Endothelial cell of umbilical vein (primary cell): ENCODE measurements at regions not wholly inside any gene's neighbourhood (a gene's known extent, or its start where the extent isn't known, plus 50 kb on each side); places are given as distances from the start of the nearest gene placed in this dataset.

Source experiments
- BruUV-seq: library from RNA; stranded (reverse); fragments of 400-500 nt; replicated peaks from 2 replicates; lab custom pipeline; 2021; lab: Mats Ljungman, UMichigan
- CTCF ChIA-PET: fragments of 300-600, 350-600 bp; sonication (Branson Sonifier 250); formaldehyde crosslinking; loops from one replicate; lab custom pipeline; 2021; ENCODE audit warnings: antibody characterized with exemption, inconsistent platforms; lab: Charles Lee
- POLR2A ChIA-PET: fragments of 300-600, 350-600 bp; sonication (Branson Sonifier 250); formaldehyde crosslinking; loops from one replicate; lab custom pipeline; 2021; ENCODE audit warnings: antibody characterized with exemption, inconsistent platforms; lab: Charles Lee
- DNase-seq: peaks from one replicate; pipeline ENCODE4 v3.0.0-alpha.2; 2011; ENCODE audit warnings: low read depth, low spot score
- FAIRE-seq: peaks from 2 replicates; lab custom pipeline; 2011; peaks lifted over from hg19 to GRCh38; lab: Jason Lieb, UNC
- H2AFZ ChIP-seq: 2 replicates; pipeline ENCODE4 v1.6.0; 2012; ENCODE audit warnings: low read depth, low read length, control low read depth, inconsistent platforms
- H3K27ac ChIP-seq: 2 replicates; pipeline ENCODE4 v1.5.1; 2011; ENCODE audit warnings: low read depth, mild to moderate bottlenecking, control low read depth, low read length, moderate library complexity; ENCODE audit not compliant: insufficient read depth
- H3K27me3 ChIP-seq, 2 experiments: 2 replicates each; pipeline versions ENCODE4 v1.6.0 to v1.6.1; 2011; ENCODE audit warnings: low read length in 2 of 2, mixed read lengths in 1 of 2; ENCODE audit not compliant: control insufficient read depth in 2 of 2, insufficient read depth in 2 of 2
- H3K36me3 ChIP-seq, 2 experiments: 2 replicates in 1 of 2; 3 replicates in 1 of 2; pipeline ENCODE4 v1.5.1; 2011; ENCODE audit warnings: low read length in 2 of 2, mild to moderate bottlenecking in 1 of 2, moderate library complexity in 1 of 2; ENCODE audit not compliant: control insufficient read depth in 2 of 2, insufficient read depth in 2 of 2; ENCODE audit errors: extremely low read depth in 1 of 2
- H3K4me1 ChIP-seq: 3 replicates; pipeline ENCODE4 v1.5.1; 2011; ENCODE audit warnings: mild to moderate bottlenecking, low read length; ENCODE audit not compliant: control insufficient read depth, insufficient read depth; ENCODE audit errors: extremely low read depth
- H3K4me2 ChIP-seq: 2 replicates; pipeline ENCODE4 v1.6.1; 2011; ENCODE audit warnings: low read length, control low read depth, mixed read lengths; ENCODE audit not compliant: insufficient read depth
- H3K4me3 ChIP-seq, 3 experiments: fragments of 200-600 bp in 1 of 3; sonication (generic), shearing (Covaris generic) in 1 of 3; replicated peaks in 1 of 3; 2 replicates each; pipeline ENCODE4 v1.5.1; 2011 to 2016; ENCODE audit warnings: control low read depth in 3 of 3, low read length in 3 of 3, mild to moderate bottlenecking in 2 of 3, inconsistent platforms in 1 of 3, low read depth in 1 of 3, moderate library complexity in 1 of 3; ENCODE audit not compliant: insufficient read depth in 1 of 3
- H3K79me2 ChIP-seq: 2 replicates; pipeline ENCODE4 v1.6.0; 2012; ENCODE audit warnings: low read length, inconsistent platforms; ENCODE audit not compliant: control insufficient read depth, insufficient read depth
- H3K9ac ChIP-seq: replicated peaks from 2 replicates; pipeline ENCODE3; 2011; ENCODE audit warnings: low read length, control low read depth; ENCODE audit not compliant: insufficient read depth; ENCODE audit errors: extremely low read depth
- H3K9me1 ChIP-seq: replicated peaks from 3 replicates; pipeline ENCODE4 v1.6.0; 2011; ENCODE audit warnings: mild to moderate bottlenecking, low read length; ENCODE audit not compliant: control insufficient read depth, insufficient read depth; ENCODE audit errors: extremely low read depth
- H3K9me3 ChIP-seq: replicated peaks from 2 replicates; pipeline ENCODE4 v1.5.1; 2012; ENCODE audit warnings: low read length, inconsistent platforms; ENCODE audit not compliant: control insufficient read depth, insufficient read depth
- H4K20me1 ChIP-seq: replicated peaks from 2 replicates; pipeline ENCODE3; 2011; ENCODE audit warnings: mild to moderate bottlenecking, low read length; ENCODE audit not compliant: control insufficient read depth, insufficient read depth; ENCODE audit errors: extremely low read depth
- EZH2 ChIP-seq: IDR thresholded peaks from 2 replicates; pipeline ENCODE4 v1.6.1; 2012; ENCODE audit warnings: borderline replicate concordance, low read depth, mild to moderate bottlenecking, moderate library complexity, low read length, inconsistent platforms; ENCODE audit not compliant: severe bottlenecking
- FOS ChIP-seq: IDR thresholded peaks from 2 replicates; pipeline ENCODE4 v1.6.1; 2011; ENCODE audit warnings: mild to moderate bottlenecking, low read length, moderate library complexity, borderline replicate concordance; ENCODE audit not compliant: insufficient read depth
- GATA2 ChIP-seq: IDR thresholded peaks from 2 replicates; pipeline ENCODE4 v1.7.0; 2011; ENCODE audit warnings: low read depth, mild to moderate bottlenecking, moderate library complexity, mixed read lengths, low read length; ENCODE audit not compliant: insufficient read length, insufficient read depth
- JUN ChIP-seq: IDR thresholded peaks from 2 replicates; pipeline ENCODE4 v1.6.1; 2011; ENCODE audit warnings: borderline replicate concordance, low read depth; ENCODE audit not compliant: insufficient read length, insufficient read depth
- MYC ChIP-seq: IDR thresholded peaks from one replicate; pipeline ENCODE4 v1.6.1; 2011; ENCODE audit warnings: mild to moderate bottlenecking, low read depth, low read length
- POLR2A ChIP-seq: IDR thresholded peaks from 2 replicates; pipeline ENCODE4 v1.6.1; 2012; ENCODE audit warnings: low read depth, mild to moderate bottlenecking, control low read depth, low read length
- POLR2AphosphoS5 ChIP-seq: IDR thresholded peaks from 2 replicates; pipeline ENCODE4 v1.6.1; 2012; ENCODE audit warnings: low read depth, mild to moderate bottlenecking, control low read depth, low read length, moderate library complexity; ENCODE audit not compliant: insufficient read depth
- dilution Hi-C: fragments of 300-500 bp; cut with MboI; formaldehyde crosslinking; loops from one replicate; pipeline ENCODE4 v1.15.0; 2019; ENCODE audit warnings: low sequenced_read_pairs; ENCODE audit not compliant: extremely low pct_ligation_motif_present
- intact Hi-C: fragments of 100-400 bp; cut with micrococcal nuclease; formaldehyde crosslinking; loops from one replicate; pipeline ENCODE4 v1.10.0; 2022
- TF ChIP-seq, protein P1 (sequence below), 2 donors: IDR thresholded peaks; 1 replicate in 1 of 2; 2 replicates in 1 of 2; pipeline ENCODE4 v1.5.1; 2011; ENCODE audit warnings: low read length in 2 of 2, mild to moderate bottlenecking in 2 of 2, moderate library complexity in 2 of 2, control low read depth in 1 of 2, inconsistent platforms in 1 of 2, low read depth in 1 of 2; ENCODE audit not compliant: insufficient read depth in 1 of 2; ENCODE audit errors: extremely low read depth in 1 of 2
- TF ChIP-seq, protein P2 (sequence below): IDR thresholded peaks from 2 replicates; pipeline ENCODE4 v1.6.1; 2011; ENCODE audit not compliant: insufficient read depth, insufficient read length

DNA sequence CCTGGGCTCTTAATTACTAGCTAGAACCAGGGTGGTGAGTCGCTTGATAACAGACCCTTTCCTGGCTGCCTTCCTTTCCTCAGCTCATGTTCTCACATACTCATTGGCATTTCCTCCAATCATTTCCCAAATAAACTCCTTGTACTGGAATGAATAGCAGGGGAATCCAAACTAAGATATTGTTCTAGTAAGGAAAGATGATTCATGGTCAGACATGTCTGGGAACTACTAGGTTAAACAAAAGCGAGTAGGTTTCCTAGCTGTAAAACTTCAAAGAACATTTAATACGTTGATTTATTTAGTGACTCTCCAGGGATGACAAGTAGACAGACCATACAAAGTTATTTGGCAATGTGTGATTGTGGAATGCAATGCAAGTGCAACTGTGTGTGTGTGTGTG is 121.2 kb upstream of the KCNJ6 start:
- Histone ChIP-seq H2AFZ (no peak overlapping the region), H3K9ac (no peak overlapping the region), H3K4me3 (no peak overlapping the region), H3K4me1 (peaks cover 12% of the 10 kb centered on the region), H3K79me2 (no peaks in the 10 kb centered on the region), H3K9me3 (no peaks in the 10 kb centered on the region), H3K9me1 (no peaks in the 10 kb centered on the region), H3K27ac (peak overlapping the region; percentile 22), H3K27me3 (peaks cover 0 to 2% of the 10 kb centered on the region in 2 experiments), H3K36me3 (no peaks in the 10 kb centered on the region), H3K4me2 (no peak overlapping the region), H4K20me1 (no peaks in the 10 kb centered on the region)
- intact Hi-C loops, result no loop called here
- BruUV-seq, result no TSS peak
- DNase-seq (peak; percentile 84), FAIRE-seq (peak; percentile 81)
- no peak for TF ChIP-seq MYC
- peak; percentile 53 for TF ChIP-seq GATA2
- no peak for TF ChIP-seq EZH2
- TF ChIP-seq FOS, result peak; percentile 85
- TF ChIP-seq JUN, result peak; percentile 49
- CTCF ChIA-PET, result interaction anchor here (1.1 to 2.6 kb wide), 3 partner anchors 11 to 89 kb away, joined by 4 to 8 read pairs (median 5); no protein-coding TSS in a partner anchor
- POLR2A ChIA-PET, result no interaction called here
- dilution Hi-C loops, result no loop called here

DNA sequence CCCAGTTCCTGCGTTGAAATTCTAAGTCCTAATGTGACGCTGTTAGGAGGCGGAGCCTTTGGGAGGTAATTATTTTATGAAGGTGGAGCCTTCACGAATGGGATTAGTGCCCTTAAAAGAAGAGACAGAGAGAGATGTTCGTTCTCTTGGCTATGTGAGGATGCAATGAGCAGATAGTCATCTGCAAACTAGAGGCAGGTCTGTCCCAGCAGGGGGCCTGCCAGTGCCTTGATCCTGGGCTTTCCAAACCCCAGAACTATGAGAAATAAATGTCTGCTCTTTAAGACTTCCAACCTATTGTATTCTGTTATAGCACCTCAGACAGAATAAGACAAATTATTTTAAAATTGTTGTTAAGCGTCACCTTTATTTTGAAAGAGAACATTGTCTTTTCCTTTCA is 123.1 kb upstream of the KCNJ6 start:
- Histone ChIP-seq H2AFZ (no peak overlapping the region), H3K9me1 (no peaks in the 10 kb centered on the region), H3K9me3 (no peaks in the 10 kb centered on the region), H3K9ac (no peak overlapping the region), H3K27me3 (no peaks in the 10 kb centered on the region), H3K4me2 (no peak overlapping the region), H3K4me3 (no peak overlapping the region), H3K36me3 (no peaks in the 10 kb centered on the region), H4K20me1 (no peaks in the 10 kb centered on the region), H3K79me2 (no peaks in the 10 kb centered on the region), H3K27ac (no peak overlapping the region), H3K4me1 (peaks cover 12% of the 10 kb centered on the region)
- no peak for DNase-seq
- CTCF ChIA-PET, result no interaction called here
- dilution Hi-C loops, result no loop called here
- TF ChIP-seq FOS (no peak), GATA2 (no peak), JUN (no peak), POLR2A (no peak), MYC (no peak), EZH2 (no peak), POLR2AphosphoS5 (no peak)
- TF ChIP-seq, protein P1, sequence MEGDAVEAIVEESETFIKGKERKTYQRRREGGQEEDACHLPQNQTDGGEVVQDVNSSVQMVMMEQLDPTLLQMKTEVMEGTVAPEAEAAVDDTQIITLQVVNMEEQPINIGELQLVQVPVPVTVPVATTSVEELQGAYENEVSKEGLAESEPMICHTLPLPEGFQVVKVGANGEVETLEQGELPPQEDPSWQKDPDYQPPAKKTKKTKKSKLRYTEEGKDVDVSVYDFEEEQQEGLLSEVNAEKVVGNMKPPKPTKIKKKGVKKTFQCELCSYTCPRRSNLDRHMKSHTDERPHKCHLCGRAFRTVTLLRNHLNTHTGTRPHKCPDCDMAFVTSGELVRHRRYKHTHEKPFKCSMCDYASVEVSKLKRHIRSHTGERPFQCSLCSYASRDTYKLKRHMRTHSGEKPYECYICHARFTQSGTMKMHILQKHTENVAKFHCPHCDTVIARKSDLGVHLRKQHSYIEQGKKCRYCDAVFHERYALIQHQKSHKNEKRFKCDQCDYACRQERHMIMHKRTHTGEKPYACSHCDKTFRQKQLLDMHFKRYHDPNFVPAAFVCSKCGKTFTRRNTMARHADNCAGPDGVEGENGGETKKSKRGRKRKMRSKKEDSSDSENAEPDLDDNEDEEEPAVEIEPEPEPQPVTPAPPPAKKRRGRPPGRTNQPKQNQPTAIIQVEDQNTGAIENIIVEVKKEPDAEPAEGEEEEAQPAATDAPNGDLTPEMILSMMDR (IDR thresholded peaks at IDR 0.05; ENCODE audit: extremely low read depth in 1 of 2, insufficient read depth in 1 of 2, low read depth in 1 of 2, low read length in 2 of 2), result no peak
- TF ChIP-seq, protein P2, sequence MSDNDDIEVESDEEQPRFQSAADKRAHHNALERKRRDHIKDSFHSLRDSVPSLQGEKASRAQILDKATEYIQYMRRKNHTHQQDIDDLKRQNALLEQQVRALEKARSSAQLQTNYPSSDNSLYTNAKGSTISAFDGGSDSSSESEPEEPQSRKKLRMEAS, result no peak
- intact Hi-C loops, result no loop called here
- POLR2A ChIA-PET, result no interaction called here
- no TSS peak for BruUV-seq
- FAIRE-seq, result no peak
